Right lobe of liver (tissue), 6 donors: ENCODE measurements at regions not wholly inside any gene's neighbourhood (a gene's known extent, or its start where the extent isn't known, plus 50 kb on each side); places are given as distances from the start of the nearest gene placed in this dataset.

Experiments used
- ATAC-seq, 4 donors: fragments of 200-7000 bp; cut with Tn5 transposase; one replicate each; pipeline ENCODE4 v1.9.1; 2020; ENCODE audit warnings: mild to moderate bottlenecking in 4 of 4, moderate library complexity in 4 of 4
- DNase-seq, 3 donors: peaks; one replicate each; pipeline ENCODE4 v3.0.0-alpha.2; 2020
- H3K27ac ChIP-seq, 3 donors: fragments of 200-600 bp; one replicate each; pipeline ENCODE4 v1.8.0; 2022
- H3K27me3 ChIP-seq, 2 donors: fragments of 200-600 bp; one replicate each; pipeline ENCODE4 v1.8.0; 2022
- H3K36me3 ChIP-seq, 4 donors: fragments of 200-600 bp; sonication (generic) in 1 of 4; one replicate each; pipeline versions ENCODE4 v1.5.1 to v1.8.0; 2017 to 2022; ENCODE audit warnings: control low read depth in 1 of 4
- H3K4me1 ChIP-seq, 4 donors: fragments of 200-600 bp; sonication (generic) in 1 of 4; one replicate each; pipeline versions ENCODE4 v1.5.1 to v1.8.0; 2017 to 2022; ENCODE audit warnings: control low read depth in 1 of 4
- H3K4me3 ChIP-seq, 3 donors: fragments of 200-600 bp; one replicate each; pipeline ENCODE4 v1.8.0; 2022
- H3K9me3 ChIP-seq, 4 donors: fragments of 200-600 bp; sonication (generic) in 1 of 4; one replicate each; pipeline versions ENCODE4 v1.5.1 to v1.8.0; 2017 to 2022; ENCODE audit warnings: control low read depth in 1 of 4
- CTCF ChIP-seq, 4 donors: fragments of 200-600 bp in 3 of 4; fragments of 450-650 bp in 1 of 4; IDR thresholded peaks; one replicate each; pipeline versions ENCODE4 v1.5.1 to v1.8.0; 2016 to 2022; ENCODE audit warnings: antibody characterized with exemption in 4 of 4, mild to moderate bottlenecking in 2 of 4
- POLR2A ChIP-seq: fragments of 450-650 bp; IDR thresholded peaks from one replicate; pipeline ENCODE4 v1.6.1; 2017; ENCODE audit warnings: antibody characterized with exemption, mild to moderate bottlenecking
- WGBS: methylation state at CpG from one replicate; pipeline ENCODE4 v1.1.6; 2018; ENCODE audit warnings: low coverage, low lambda C conversion rate; ENCODE audit not compliant: insufficient coverage; ENCODE audit errors: missing lambda C conversion rate; 5-methylcytosine and 5-hydroxymethylcytosine counted together
- intact Hi-C, 2 donors: fragments of 100-400 bp; cut with DNase I; formaldehyde crosslinking; loops; one replicate each; pipeline versions ENCODE4 v1.11.2 to v1.14.1; 2022
- donor health status: DM: no; HTN: yes; CAD: no.
- donor health status: DM: no; HTN: no; CAD: no.
- donor health status: DM: no; HTN: no; CAD: no.
- donor health status: DM: no; HTN: yes; CAD: no.
- donor health status: DM: no; HTN: yes; CAD: no.

GRCh38 chr7:34457329-34457728 is 200.7 kb upstream of the NPSR1 start:
- intact Hi-C loops, result no loop called here
- Histone ChIP-seq H3K4me3 (no peak overlapping the region), H3K27me3 (no peaks in the 10 kb centered on the region), H3K36me3 (peaks cover 0 to 1% (median 0%) of the 10 kb centered on the region in 4 donors), H3K9me3 (no peaks in the 10 kb centered on the region), H3K4me1 (no peaks in the 10 kb centered on the region), H3K27ac (no peak overlapping the region)
- ATAC-seq (no peak), DNase-seq (no peak)
- TF ChIP-seq POLR2A (no peak), CTCF (IDR thresholded peaks at IDR 0.05) (no peak)
- whole genome bisulfite sequencing, result 73% methylated on average over 5 of the region's 7 CpGs

DNA sequence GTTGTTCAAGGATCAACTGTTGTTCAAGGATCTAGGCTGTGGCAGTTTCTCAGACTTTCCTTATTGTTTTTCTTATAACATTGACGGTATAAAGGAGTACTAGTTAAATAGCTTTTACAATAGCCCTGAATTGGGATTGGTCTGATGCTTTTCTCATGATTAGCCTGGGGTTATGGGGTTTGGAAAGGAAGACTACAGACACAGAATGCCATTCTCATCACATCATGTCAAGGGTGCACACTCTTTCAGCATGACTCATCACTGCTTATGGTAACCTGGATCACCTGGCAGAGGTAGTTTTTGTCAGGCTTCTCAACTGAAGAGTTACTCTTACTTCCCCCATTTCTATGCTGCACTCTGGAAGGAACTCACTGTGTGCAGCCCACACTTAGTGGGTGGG is 194.2 kb upstream of the NPSR1 start:
- no peak for DNase-seq

GRCh38 chr7:34471844-34472243 is 186.2 kb upstream of the NPSR1 start:
- intact Hi-C loops, result no loop called here
- H3K27me3 ChIP-seq, result no peaks in the 10 kb centered on the region
- no peaks in the 10 kb centered on the region for H3K9me3 ChIP-seq
- H3K36me3 ChIP-seq, result no peaks in the 10 kb centered on the region
- TF ChIP-seq CTCF (IDR thresholded peaks at IDR 0.05) (no peak), POLR2A (no peak)
- no peak overlapping the region for H3K27ac ChIP-seq
- no peak overlapping the region for H3K4me3 ChIP-seq
- no peaks in the 10 kb centered on the region for H3K4me1 ChIP-seq
- no peak for ATAC-seq
- DNase-seq, result no peak

More for the DNA sequence above, 194.2 kb upstream of the NPSR1 start:
- Histone ChIP-seq H3K9me3 (peaks cover 0 to 4% (median 0%) of the 10 kb centered on the region in 4 donors), H3K4me1 (no peaks in the 10 kb centered on the region), H3K36me3 (no peaks in the 10 kb centered on the region), H3K4me3 (no peak overlapping the region), H3K27me3 (no peaks in the 10 kb centered on the region), H3K27ac (no peak overlapping the region)
- 75% methylated on average over 1 of the region's 1 CpG for WGBS
- no peak for ATAC-seq
- intact Hi-C loops, result no loop called here
- TF ChIP-seq POLR2A (no peak), CTCF (IDR thresholded peaks at IDR 0.05) (no peak)

DNA sequence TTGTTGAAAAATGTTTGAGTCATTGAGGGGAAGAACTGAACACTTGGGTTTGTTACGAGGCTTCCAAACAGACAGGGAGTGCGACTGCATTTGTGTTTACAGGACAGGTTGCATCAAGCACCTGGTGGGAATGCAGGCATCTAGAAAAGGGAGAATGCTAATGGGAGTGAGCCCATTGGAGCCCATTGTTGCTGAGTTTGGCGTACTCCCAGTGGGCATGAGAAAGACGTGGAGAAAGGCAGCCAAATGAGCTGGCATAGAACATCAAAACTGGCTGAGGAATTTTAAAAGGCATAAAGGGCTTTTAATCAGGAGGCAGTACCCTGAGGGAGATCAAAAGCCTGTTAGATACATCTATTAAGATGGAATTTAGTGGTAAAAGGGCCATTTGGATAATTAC is 171.6 kb upstream of the NPSR1 start:
- TF ChIP-seq CTCF (IDR thresholded peaks at IDR 0.05), result no peak
- TF ChIP-seq POLR2A, result no peak
- H3K36me3 ChIP-seq, result no peaks in the 10 kb centered on the region
- intact Hi-C loops, result no loop called here
- no peak overlapping the region for H3K27ac ChIP-seq
- no peaks in the 10 kb centered on the region for H3K4me1 ChIP-seq
- no peak for DNase-seq
- H3K9me3 ChIP-seq, result no peaks in the 10 kb centered on the region
- no peak for ATAC-seq
- H3K4me3 ChIP-seq, result no peak overlapping the region
- WGBS, result 68% methylated on average over 4 of the region's 4 CpGs
- no peaks in the 10 kb centered on the region for H3K27me3 ChIP-seq

DNA sequence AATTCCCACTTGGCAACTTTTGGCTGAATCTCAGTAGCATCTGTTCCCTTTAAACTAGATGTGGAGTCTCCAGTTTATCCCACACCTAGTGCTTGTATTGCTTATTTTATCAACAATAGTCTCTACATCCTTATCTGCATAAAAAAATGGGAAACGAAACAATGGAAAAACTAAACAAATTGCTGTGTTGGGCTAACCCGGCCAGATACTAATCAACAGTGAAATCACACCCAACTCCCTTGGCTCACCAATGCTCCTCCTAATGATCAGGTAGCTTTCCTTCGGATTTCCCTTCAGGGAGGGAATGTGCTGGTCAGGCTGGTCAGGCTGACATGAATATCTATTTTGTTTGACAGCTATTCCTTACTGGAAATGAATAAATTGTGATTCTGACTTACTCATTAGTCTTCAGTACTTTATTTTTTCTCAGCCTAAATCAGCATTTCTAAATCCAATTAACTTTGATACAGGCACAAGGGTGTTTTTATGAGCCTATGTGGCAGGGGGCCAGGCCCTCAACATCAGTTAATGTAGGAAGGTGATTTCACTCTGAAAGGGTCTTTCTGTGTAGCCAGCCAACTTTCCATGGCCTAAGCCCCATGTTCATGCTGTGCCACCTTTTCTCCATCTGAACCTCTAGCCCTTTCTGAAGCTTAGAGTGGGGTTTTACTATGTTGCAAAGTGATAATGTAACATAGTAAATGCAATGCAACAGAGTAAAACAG is 170.5 kb upstream of the NPSR1 start:
- intact Hi-C loops, result no loop called here
- no peak for ATAC-seq
- WGBS, result 65% methylated on average over 3 of the region's 3 CpGs

More for the DNA sequence above, 170.5 kb upstream of the NPSR1 start:
- H3K27ac ChIP-seq, result no peak overlapping the region
- no peaks in the 10 kb centered on the region for H3K9me3 ChIP-seq
- no peaks in the 10 kb centered on the region for H3K4me1 ChIP-seq
- DNase-seq, result no peak
- TF ChIP-seq CTCF (IDR thresholded peaks at IDR 0.05) (no peak), POLR2A (no peak)
- H3K36me3 ChIP-seq, result no peaks in the 10 kb centered on the region
- no peaks in the 10 kb centered on the region for H3K27me3 ChIP-seq
- no peak overlapping the region for H3K4me3 ChIP-seq
